ENCODE measurements at regions not wholly inside any gene's neighbourhood (a gene's known extent, or its start where the extent isn't known, plus 50 kb on each side); places are given as distances from the start of the nearest gene placed in this dataset.
A peak's percentile ranks its signal among the peaks of the same experiment; 100 is the strongest.

GRCh38 chr9:80890124-80890523, 799.2 kb downstream of the TLE1 start:
- H3K9me3 ChIP-seq, result peaks cover 0 to 11% (median 2%) of the 10 kb centered on the region in 12 donors
- DNase-seq (no peak), ATAC-seq (no peak)
- H3K27me3 ChIP-seq, result no peaks in the 10 kb centered on the region
- H3K27ac ChIP-seq, result no peak overlapping the region
- intact Hi-C loops (cut with DNase I), result no loop called here
- no peaks in the 10 kb centered on the region for H3K36me3 ChIP-seq
- TF ChIP-seq, protein P1, sequence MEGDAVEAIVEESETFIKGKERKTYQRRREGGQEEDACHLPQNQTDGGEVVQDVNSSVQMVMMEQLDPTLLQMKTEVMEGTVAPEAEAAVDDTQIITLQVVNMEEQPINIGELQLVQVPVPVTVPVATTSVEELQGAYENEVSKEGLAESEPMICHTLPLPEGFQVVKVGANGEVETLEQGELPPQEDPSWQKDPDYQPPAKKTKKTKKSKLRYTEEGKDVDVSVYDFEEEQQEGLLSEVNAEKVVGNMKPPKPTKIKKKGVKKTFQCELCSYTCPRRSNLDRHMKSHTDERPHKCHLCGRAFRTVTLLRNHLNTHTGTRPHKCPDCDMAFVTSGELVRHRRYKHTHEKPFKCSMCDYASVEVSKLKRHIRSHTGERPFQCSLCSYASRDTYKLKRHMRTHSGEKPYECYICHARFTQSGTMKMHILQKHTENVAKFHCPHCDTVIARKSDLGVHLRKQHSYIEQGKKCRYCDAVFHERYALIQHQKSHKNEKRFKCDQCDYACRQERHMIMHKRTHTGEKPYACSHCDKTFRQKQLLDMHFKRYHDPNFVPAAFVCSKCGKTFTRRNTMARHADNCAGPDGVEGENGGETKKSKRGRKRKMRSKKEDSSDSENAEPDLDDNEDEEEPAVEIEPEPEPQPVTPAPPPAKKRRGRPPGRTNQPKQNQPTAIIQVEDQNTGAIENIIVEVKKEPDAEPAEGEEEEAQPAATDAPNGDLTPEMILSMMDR (IDR thresholded peaks at IDR 0.05), result no peak
- no peak for TF ChIP-seq POLR2A (IDR thresholded peaks at IDR 0.05)
- H3K4me1 ChIP-seq, result no peaks in the 10 kb centered on the region
- no peak overlapping the region for H3K4me3 ChIP-seq

GRCh38 chr9:80885894-80886293, 803.5 kb downstream of the TLE1 start:
- H3K9me3 ChIP-seq, result no peaks in the 10 kb centered on the region
- no peaks in the 10 kb centered on the region for H3K27me3 ChIP-seq
- ATAC-seq (no peak), DNase-seq (peak in 1 of 5 donors; percentile 20)
- no peak overlapping the region for H3K27ac ChIP-seq
- no peaks in the 10 kb centered on the region for H3K4me1 ChIP-seq
- intact Hi-C loops (cut with DNase I), result no loop called here
- WGBS, 4 donors, result 71 to 76% (median 74%) methylated on average over 5 of the region's 5 CpGs
- H3K4me3 ChIP-seq, result no peak overlapping the region
- no peak for TF ChIP-seq POLR2A (IDR thresholded peaks at IDR 0.05)
- TF ChIP-seq, protein P1 (IDR thresholded peaks at IDR 0.05), result peak in 4 of 12 donors; percentile 19 to 34 (median 29)
- H3K36me3 ChIP-seq, result no peaks in the 10 kb centered on the region

DNA sequence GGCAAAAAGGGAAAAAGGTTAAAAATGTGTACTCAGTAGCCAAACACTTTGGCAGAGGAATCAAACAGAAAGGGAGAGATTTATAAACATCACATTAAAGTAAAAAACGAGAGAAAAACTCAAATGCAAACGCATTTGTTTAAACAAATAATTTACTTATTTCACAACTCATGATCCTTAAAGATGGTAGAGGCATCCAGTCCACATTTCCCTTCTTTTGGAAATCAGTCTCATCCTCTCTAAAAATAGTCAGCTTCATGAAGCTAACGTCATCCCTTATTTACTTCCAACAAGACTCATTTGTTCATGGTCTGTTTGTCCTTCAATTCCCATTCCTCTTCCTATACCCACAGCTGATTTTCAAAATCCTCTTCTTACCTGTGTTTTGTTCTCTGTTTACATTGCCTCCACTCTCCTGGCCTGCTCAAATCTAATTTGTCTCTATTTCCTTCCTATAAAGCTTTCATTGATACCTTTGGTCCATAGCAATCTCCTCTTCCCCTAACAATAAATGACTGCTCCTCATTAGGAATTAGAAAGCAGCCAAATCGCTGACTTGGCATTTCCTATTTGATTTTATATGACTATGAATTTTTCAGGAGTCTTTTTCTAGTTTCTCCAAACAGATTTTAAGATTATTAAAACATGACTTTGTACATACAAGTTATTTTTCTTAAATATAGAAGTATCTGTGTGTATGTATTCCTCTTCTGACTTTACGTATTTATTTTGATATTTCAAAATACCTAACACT, 805.3 kb downstream of the TLE1 start:
- H3K27ac ChIP-seq, result no peak overlapping the region
- 51 to 56% (median 53%) methylated on average over 5 of the region's 5 CpGs for WGBS, 4 donors
- no peaks in the 10 kb centered on the region for H3K9me3 ChIP-seq
- intact Hi-C loops (cut with DNase I), result no loop called here
- DNase-seq (no peak), ATAC-seq (no peak)
- H3K27me3 ChIP-seq, result no peaks in the 10 kb centered on the region
- no peaks in the 10 kb centered on the region for H3K4me1 ChIP-seq
- no peaks in the 10 kb centered on the region for H3K36me3 ChIP-seq
- H3K4me3 ChIP-seq, result no peak overlapping the region
- no peak for TF ChIP-seq POLR2A (IDR thresholded peaks at IDR 0.05)
- TF ChIP-seq, protein P1 (IDR thresholded peaks at IDR 0.05), result no peak

GRCh38 chr9:80883426-80883825, 805.9 kb downstream of the TLE1 start:
- ATAC-seq, result no peak
- Histone ChIP-seq H3K9me3 (no peaks in the 10 kb centered on the region), H3K27me3 (no peaks in the 10 kb centered on the region), H3K36me3 (no peaks in the 10 kb centered on the region), H3K4me3 (no peak overlapping the region), H3K4me1 (no peaks in the 10 kb centered on the region), H3K27ac (no peak overlapping the region)
- 61 to 69% (median 64%) methylated on average over 5 of the region's 5 CpGs for WGBS, 4 donors
- intact Hi-C loops (cut with DNase I), result no loop called here
- DNase-seq, result no peak
- TF ChIP-seq, protein P1 (IDR thresholded peaks at IDR 0.05), result no peak
- TF ChIP-seq POLR2A (IDR thresholded peaks at IDR 0.05), result no peak
